ENCODE measurements at regions not wholly inside any gene's neighbourhood (a gene's known extent, or its start where the extent isn't known, plus 50 kb on each side); places are given as distances from the start of the nearest gene placed in this dataset.
"Not testable (repeated sequence)": the region's sequence is repeated elsewhere in the genome, so short reads cannot be mapped to it uniquely, and the experiment has no call there.

GRCh38 chr4:107389965-107390364, 330.1 kb downstream of the PAPSS1 start:
- DNase-seq = no peak

GRCh38 chr4:107388736-107389274, 331.2 kb downstream of the PAPSS1 start:
- no peak for DNase-seq

- DNase-seq = no peak
Observed at GRCh38 chr4:107380836-107381438, 339.1 kb downstream of the PAPSS1 start.

- DNase-seq = no peak
Observed at GRCh38 chr4:107380190-107380589, 339.8 kb downstream of the PAPSS1 start.

GRCh38 chr4:107379054-107379869, 340.8 kb downstream of the PAPSS1 start:
- DNase-seq = no peak

- DNase-seq = no peak
Observed at GRCh38 chr4:107376293-107376692, 340.2 kb upstream of the DKK2 start.

GRCh38 chr4:107366900-107367299, 330.8 kb upstream of the DKK2 start:
- DNase-seq = no peak

GRCh38 chr4:107366016-107366735, 330.1 kb upstream of the DKK2 start:
- no peak for DNase-seq

GRCh38 chr4:107363125-107363524, 327.0 kb upstream of the DKK2 start:
- DNase-seq = no peak

- no peak for DNase-seq
Observed at GRCh38 chr4:107359208-107359607, 323.1 kb upstream of the DKK2 start.

GRCh38 chr4:107354304-107354703, 318.2 kb upstream of the DKK2 start:
- DNase-seq = not testable (repeated sequence)

GRCh38 chr4:107351196-107351595, 315.1 kb upstream of the DKK2 start:
- DNase-seq = no peak

GRCh38 chr4:107349732-107350131, 313.6 kb upstream of the DKK2 start:
- DNase-seq = no peak

- DNase-seq = no peak
Observed at GRCh38 chr4:107349266-107349665, 313.2 kb upstream of the DKK2 start.

GRCh38 chr4:107348188-107349050, 312.3 kb upstream of the DKK2 start:
- no peak for DNase-seq

GRCh38 chr4:107333518-107333917, 297.4 kb upstream of the DKK2 start:
- no peak for DNase-seq

- DNase-seq = not testable (repeated sequence)
Observed at GRCh38 chr4:107332656-107333055, 296.5 kb upstream of the DKK2 start.

GRCh38 chr4:107330916-107331315, 294.8 kb upstream of the DKK2 start:
- DNase-seq = no peak

GRCh38 chr4:107319386-107319785, 283.3 kb upstream of the DKK2 start:
- no peak for DNase-seq

GRCh38 chr4:107318078-107318477, 282.0 kb upstream of the DKK2 start:
- no peak for DNase-seq

- no peak for DNase-seq
Observed at GRCh38 chr4:107317611-107318010, 281.5 kb upstream of the DKK2 start.

GRCh38 chr4:107315584-107315983, 279.5 kb upstream of the DKK2 start:
- DNase-seq = no peak

- DNase-seq = no peak
Observed at GRCh38 chr4:107314156-107314555, 278.0 kb upstream of the DKK2 start.
